Keratinocyte (primary cell): ENCODE measurements at regions not wholly inside any gene's neighbourhood (a gene's known extent, or its start where the extent isn't known, plus 50 kb on each side); places are given as distances from the start of the nearest gene placed in this dataset.

ENCODE experiments used
- DNase-seq: peaks from one replicate; pipeline ENCODE4 v3.0.0-alpha.2; 2011; ENCODE audit warnings: low read depth, missing footprints, low spot score
- FAIRE-seq: peaks from 2 replicates; lab custom pipeline; 2011; peaks lifted over from hg19 to GRCh38; lab: Jason Lieb, UNC
- H2AFZ ChIP-seq: 2 replicates; pipeline ENCODE4 v1.6.0; 2012; ENCODE audit warnings: low read length, control low read depth, inconsistent platforms; ENCODE audit not compliant: control insufficient read depth
- H3K27ac ChIP-seq: 2 replicates; pipeline ENCODE4 v1.5.1; 2011; ENCODE audit warnings: low read length; ENCODE audit not compliant: control insufficient read depth, insufficient read depth
- H3K27me3 ChIP-seq: 3 replicates; pipeline ENCODE4 v1.6.0; 2011; ENCODE audit warnings: low read length; ENCODE audit not compliant: control insufficient read depth, insufficient read depth; ENCODE audit errors: extremely low read depth
- H3K36me3 ChIP-seq, 2 experiments: 2 replicates in 1 of 2; 3 replicates in 1 of 2; pipeline ENCODE4 v1.5.1; 2011; ENCODE audit warnings: low read length in 2 of 2, mild to moderate bottlenecking in 1 of 2; ENCODE audit not compliant: control insufficient read depth in 2 of 2, insufficient read depth in 2 of 2; ENCODE audit errors: extremely low read depth in 1 of 2
- H3K4me1 ChIP-seq: 3 replicates; pipeline ENCODE4 v1.5.1; 2011; ENCODE audit warnings: low read length; ENCODE audit not compliant: control insufficient read depth, insufficient read depth; ENCODE audit errors: extremely low read depth
- H3K4me2 ChIP-seq: 3 replicates; pipeline ENCODE4 v1.6.0; 2011; ENCODE audit warnings: low read depth, low read length; ENCODE audit not compliant: control insufficient read depth, insufficient read depth; ENCODE audit errors: extremely low read depth
- H3K4me3 ChIP-seq, 3 experiments: fragments of 200-600 bp in 1 of 3; sonication (generic) in 1 of 3; 2 replicates in 2 of 3; 3 replicates in 1 of 3; pipeline ENCODE4 v1.5.1; 2011 to 2016; ENCODE audit warnings: low read length in 3 of 3, mild to moderate bottlenecking in 3 of 3, control low read depth in 2 of 3, inconsistent platforms in 1 of 3, low read depth in 1 of 3, mixed read lengths in 1 of 3, mixed run types in 1 of 3, moderate library complexity in 1 of 3; ENCODE audit not compliant: control insufficient read depth in 2 of 3, insufficient read depth in 2 of 3; ENCODE audit errors: extremely low read depth in 1 of 3
- H3K79me2 ChIP-seq: 2 replicates; pipeline ENCODE4 v1.6.0; 2012; ENCODE audit warnings: low read length; ENCODE audit not compliant: control insufficient read depth, insufficient read depth
- H3K9ac ChIP-seq: 3 replicates; pipeline ENCODE4 v1.6.0; 2011; ENCODE audit warnings: low read length; ENCODE audit not compliant: control insufficient read depth, insufficient read depth; ENCODE audit errors: extremely low read depth
- H3K9me1 ChIP-seq: 3 replicates; pipeline ENCODE4 v1.6.0; 2011; ENCODE audit warnings: low read length; ENCODE audit not compliant: control insufficient read depth, insufficient read depth; ENCODE audit errors: extremely low read depth
- H3K9me3 ChIP-seq: 2 replicates; pipeline ENCODE4 v1.5.1; 2012; ENCODE audit warnings: low read depth, low read length; ENCODE audit not compliant: control insufficient read depth
- H4K20me1 ChIP-seq: 3 replicates; pipeline ENCODE4 v1.6.0; 2011; ENCODE audit warnings: low read length; ENCODE audit not compliant: control insufficient read depth, insufficient read depth; ENCODE audit errors: extremely low read depth
- EZH2 ChIP-seq: IDR thresholded peaks from one replicate; pipeline ENCODE4 v1.6.1; 2012; ENCODE audit warnings: inconsistent platforms, mild to moderate bottlenecking, low read length, moderate library complexity
- dilution Hi-C: fragments of 300-500 bp; cut with MboI; formaldehyde crosslinking; loops from one replicate; pipeline ENCODE4 v1.7.0; 2020; ENCODE audit warnings: low sequenced_read_pairs; ENCODE audit not compliant: extremely low pct_ligation_motif_present
- TF ChIP-seq, protein P1 (sequence below), 3 experiments: IDR thresholded peaks in 1 of 3; conservative IDR thresholded peaks in 1 of 3; optimal IDR thresholded peaks in 1 of 3; 2 replicates in 2 of 3; 3 replicates in 1 of 3; pipeline versions ENCODE3 to v1.5.1; 2011; ENCODE audit warnings: low read length in 3 of 3, mild to moderate bottlenecking in 3 of 3, moderate library complexity in 2 of 3, control low read depth in 1 of 3, inconsistent platforms in 1 of 3; ENCODE audit not compliant: insufficient read depth in 2 of 3; ENCODE audit errors: extremely low read depth in 1 of 3

DNA sequence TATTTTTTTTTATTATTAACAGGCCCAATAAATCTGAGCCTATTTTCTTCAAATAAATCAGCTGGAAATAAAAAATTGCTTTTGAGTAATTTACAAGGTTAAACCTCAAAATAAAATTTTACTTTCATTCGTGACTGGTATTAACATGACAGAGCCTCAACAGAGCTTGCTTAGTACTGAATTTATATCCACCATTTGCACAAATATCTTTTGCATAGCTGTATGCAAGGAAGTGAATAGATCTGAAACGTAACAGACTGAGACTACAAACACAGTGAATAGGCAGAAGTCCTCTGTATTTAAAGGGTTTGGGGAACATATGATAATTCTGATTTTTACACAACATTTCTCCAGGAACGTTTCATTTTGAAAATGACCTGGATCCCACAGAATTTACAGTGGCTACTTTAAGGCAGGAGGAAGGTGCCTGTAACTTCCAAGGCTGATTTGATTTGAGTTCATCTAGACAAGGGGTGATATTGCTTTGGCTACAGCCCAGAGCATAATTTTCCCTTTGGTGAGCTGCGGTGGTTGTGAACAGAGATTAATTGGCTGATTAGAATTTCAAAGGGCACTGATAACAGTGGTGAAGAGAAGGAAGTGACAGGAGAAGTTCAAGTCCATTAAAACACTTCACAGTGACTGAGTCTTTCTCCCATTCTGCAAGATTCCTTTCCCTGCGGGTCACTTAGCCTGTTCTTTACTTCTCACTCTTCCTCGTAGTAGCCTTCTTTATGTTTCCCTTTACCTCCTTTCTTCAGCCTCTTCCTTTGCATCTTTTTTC, 121.2 kb upstream of the SASH1 start:
- no peak for DNase-seq
- Histone ChIP-seq H3K27ac (no peak overlapping the region), H3K9me1 (no peaks in the 10 kb centered on the region), H3K79me2 (no peaks in the 10 kb centered on the region), H3K27me3 (no peaks in the 10 kb centered on the region), H3K4me1 (peaks cover 10% of the 10 kb centered on the region), H4K20me1 (no peaks in the 10 kb centered on the region), H3K4me2 (no peak overlapping the region), H2AFZ (peak overlapping the region; percentile 36), H3K9ac (no peak overlapping the region), H3K9me3 (no peaks in the 10 kb centered on the region), H3K4me3 (no peak overlapping the region), H3K36me3 (no peaks in the 10 kb centered on the region)
- no peak for TF ChIP-seq EZH2
- TF ChIP-seq, protein P1, sequence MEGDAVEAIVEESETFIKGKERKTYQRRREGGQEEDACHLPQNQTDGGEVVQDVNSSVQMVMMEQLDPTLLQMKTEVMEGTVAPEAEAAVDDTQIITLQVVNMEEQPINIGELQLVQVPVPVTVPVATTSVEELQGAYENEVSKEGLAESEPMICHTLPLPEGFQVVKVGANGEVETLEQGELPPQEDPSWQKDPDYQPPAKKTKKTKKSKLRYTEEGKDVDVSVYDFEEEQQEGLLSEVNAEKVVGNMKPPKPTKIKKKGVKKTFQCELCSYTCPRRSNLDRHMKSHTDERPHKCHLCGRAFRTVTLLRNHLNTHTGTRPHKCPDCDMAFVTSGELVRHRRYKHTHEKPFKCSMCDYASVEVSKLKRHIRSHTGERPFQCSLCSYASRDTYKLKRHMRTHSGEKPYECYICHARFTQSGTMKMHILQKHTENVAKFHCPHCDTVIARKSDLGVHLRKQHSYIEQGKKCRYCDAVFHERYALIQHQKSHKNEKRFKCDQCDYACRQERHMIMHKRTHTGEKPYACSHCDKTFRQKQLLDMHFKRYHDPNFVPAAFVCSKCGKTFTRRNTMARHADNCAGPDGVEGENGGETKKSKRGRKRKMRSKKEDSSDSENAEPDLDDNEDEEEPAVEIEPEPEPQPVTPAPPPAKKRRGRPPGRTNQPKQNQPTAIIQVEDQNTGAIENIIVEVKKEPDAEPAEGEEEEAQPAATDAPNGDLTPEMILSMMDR (optimal IDR thresholded peaks at IDR 0.05 in 1 of 3, IDR thresholded peaks at IDR 0.05 in 1 of 3, conservative IDR thresholded peaks at IDR 0.05 in 1 of 3; ENCODE audit: extremely low read depth in 1 of 3, insufficient read depth in 2 of 3, low read length in 3 of 3) = no peak
- dilution Hi-C loops = no loop called here
- no peak for FAIRE-seq

DNA sequence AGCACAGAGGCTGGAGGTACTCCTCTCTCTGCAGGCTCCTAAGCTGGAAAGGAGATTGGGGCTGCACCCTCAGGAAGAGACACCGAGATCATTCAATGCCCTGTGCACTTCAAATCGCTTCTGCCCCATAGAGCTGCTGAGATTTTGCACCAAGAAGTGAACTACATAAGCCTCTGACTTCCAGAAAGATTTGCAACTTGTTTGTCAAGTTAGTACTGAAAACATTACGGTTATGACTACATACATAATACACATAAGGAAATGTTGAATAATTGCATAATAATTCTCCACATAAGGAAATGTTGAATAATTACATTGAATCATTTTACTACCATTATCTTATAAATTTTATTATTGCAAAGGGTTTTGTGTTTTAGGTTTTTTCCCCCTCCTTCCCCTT, 120.3 kb upstream of the SASH1 start:
- Histone ChIP-seq H3K4me2 (no peak overlapping the region), H3K4me1 (peaks cover 10% of the 10 kb centered on the region), H3K27me3 (no peaks in the 10 kb centered on the region), H3K27ac (no peak overlapping the region), H4K20me1 (no peaks in the 10 kb centered on the region), H2AFZ (no peak overlapping the region), H3K4me3 (no peak overlapping the region), H3K9me1 (no peaks in the 10 kb centered on the region), H3K36me3 (no peaks in the 10 kb centered on the region), H3K9me3 (no peaks in the 10 kb centered on the region), H3K79me2 (no peaks in the 10 kb centered on the region), H3K9ac (no peak overlapping the region)
- no peak for DNase-seq
- no peak for FAIRE-seq
- dilution Hi-C loops = no loop called here
- TF ChIP-seq, protein P1 (optimal IDR thresholded peaks at IDR 0.05 in 1 of 3, IDR thresholded peaks at IDR 0.05 in 1 of 3, conservative IDR thresholded peaks at IDR 0.05 in 1 of 3; ENCODE audit: extremely low read depth in 1 of 3, insufficient read depth in 2 of 3, low read length in 3 of 3) = no peak
- no peak for TF ChIP-seq EZH2
